Fibroblast of upper back skin (primary cell): ENCODE measurements at regions not wholly inside any gene's neighbourhood (a gene's known extent, or its start where the extent isn't known, plus 50 kb on each side); places are given as distances from the start of the nearest gene placed in this dataset.
"Not testable (repeated sequence)": the region's sequence is repeated elsewhere in the genome, so short reads cannot be mapped to it uniquely, and the experiment has no call there.

Experiments used
- DNase-seq: peaks from one replicate; pipeline ENCODE4 v3.0.0-alpha.2; 2013

- peak; percentile 12 for DNase-seq
Measured at GRCh38 chr2:219844401-219845091, 217.1 kb downstream of the SLC4A3 start.

- no peak for DNase-seq
Measured at GRCh38 chr2:219848882-219849281, 221.5 kb downstream of the SLC4A3 start.

- no peak for DNase-seq
Measured at GRCh38 chr2:219851169-219851568, 223.7 kb downstream of the SLC4A3 start.

GRCh38 chr2:219851801-219852481 lies 224.5 kb downstream of the SLC4A3 start:
- no peak for DNase-seq

GRCh38 chr2:219852626-219853025 lies 225.2 kb downstream of the SLC4A3 start:
- DNase-seq = no peak

GRCh38 chr2:219856602-219857001 lies 229.2 kb downstream of the SLC4A3 start:
- no peak for DNase-seq

GRCh38 chr2:219857751-219858150 lies 230.3 kb downstream of the SLC4A3 start:
- DNase-seq = no peak

- DNase-seq = no peak
Measured at GRCh38 chr2:219861307-219861706, 233.9 kb downstream of the SLC4A3 start.

- DNase-seq = no peak
Measured at GRCh38 chr2:219864154-219864553, 236.7 kb downstream of the SLC4A3 start.

GRCh38 chr2:219868635-219869034 lies 241.2 kb downstream of the SLC4A3 start:
- no peak for DNase-seq

- peak; percentile 14 for DNase-seq
Measured at GRCh38 chr2:219870041-219870440, 242.6 kb downstream of the SLC4A3 start.

- no peak for DNase-seq
Measured at GRCh38 chr2:219871351-219871750, 243.9 kb downstream of the SLC4A3 start.

- no peak for DNase-seq
Measured at GRCh38 chr2:219875036-219875435, 247.6 kb downstream of the SLC4A3 start.

- DNase-seq = not testable (repeated sequence)
Measured at GRCh38 chr2:219875986-219876385, 248.6 kb downstream of the SLC4A3 start.

- no peak for DNase-seq
Measured at GRCh38 chr2:219876931-219877330, 249.5 kb downstream of the SLC4A3 start.

GRCh38 chr2:219877728-219878127 lies 250.3 kb downstream of the SLC4A3 start:
- DNase-seq = no peak

- DNase-seq = no peak
Measured at GRCh38 chr2:219878516-219878915, 251.1 kb downstream of the SLC4A3 start.

- no peak for DNase-seq
Measured at GRCh38 chr2:219881851-219882250, 254.4 kb downstream of the SLC4A3 start.

GRCh38 chr2:219886615-219887014 lies 259.2 kb downstream of the SLC4A3 start:
- no peak for DNase-seq

GRCh38 chr2:219887870-219888269 lies 260.4 kb downstream of the SLC4A3 start:
- no peak for DNase-seq

GRCh38 chr2:219893541-219893940 lies 266.1 kb downstream of the SLC4A3 start:
- no peak for DNase-seq

- no peak for DNase-seq
Measured at GRCh38 chr2:219897456-219897855, 270.0 kb downstream of the SLC4A3 start.

- no peak for DNase-seq
Measured at GRCh38 chr2:219901155-219901554, 273.7 kb downstream of the SLC4A3 start.

- no peak for DNase-seq
Measured at GRCh38 chr2:219902891-219903552, 275.6 kb downstream of the SLC4A3 start.
